ENCODE measurements at regions not wholly inside any gene's neighbourhood (a gene's known extent, or its start where the extent isn't known, plus 50 kb on each side); places are given as distances from the start of the nearest gene placed in this dataset.

- Histone ChIP-seq H3K4ac (replicated peaks; ENCODE audit: insufficient read length, low read depth, low read length) (no peak overlapping the region), H2BK5ac (ENCODE audit: low read depth, low read length) (no peak overlapping the region), H3K79me2 (ENCODE audit: control insufficient read depth in 1 of 2, insufficient read depth in 2 of 2, low read length in 2 of 2) (no peaks in the 10 kb centered on the region), H3K27me3 (replicated peaks in 1 of 4; ENCODE audit: control insufficient read depth in 3 of 4, extremely low read depth in 1 of 4, insufficient read depth in 3 of 4, low read length in 3 of 4) (no peaks in the 10 kb centered on the region), H3K9me3 (ENCODE audit: insufficient read depth in 2 of 2, low read depth in 1 of 2, low read length in 1 of 2) (no peaks in the 10 kb centered on the region), H3K79me1 (ENCODE audit: low read depth, low read length) (no peaks in the 10 kb centered on the region), H3K14ac (ENCODE audit: insufficient read length) (no peak overlapping the region), H3K4me1 (replicated peaks in 1 of 4; ENCODE audit: control insufficient read depth in 3 of 4, insufficient read depth in 4 of 4, low read length in 3 of 4) (no peaks in the 10 kb centered on the region), H2AFZ (ENCODE audit: low read length) (no peak overlapping the region), H3K36me3 (ENCODE audit: control insufficient read depth in 2 of 4, insufficient read depth in 4 of 4, low read length in 3 of 4) (no peaks in the 10 kb centered on the region), H3K23ac (ENCODE audit: insufficient read length) (no peak overlapping the region), H2BK15ac (ENCODE audit: low read length) (no peak overlapping the region), H2BK20ac (ENCODE audit: low read length) (no peak overlapping the region), H4K5ac (ENCODE audit: insufficient read length, low read depth, low read length) (no peak overlapping the region), H3K9ac (replicated peaks in 1 of 4; ENCODE audit: extremely low read depth in 1 of 4, low read depth in 3 of 4, low read length in 3 of 4) (no peak overlapping the region), H3K56ac (replicated peaks; ENCODE audit: insufficient read length, low read depth, low read length) (no peak overlapping the region), H3K4me2 (ENCODE audit: insufficient read depth in 1 of 2, low read depth in 2 of 2, low read length in 2 of 2) (no peak overlapping the region), H4K20me1 (replicated peaks in 1 of 2; ENCODE audit: control insufficient read depth in 1 of 2, insufficient read depth in 2 of 2, low read length in 2 of 2) (no peaks in the 10 kb centered on the region), H3K23me2 (ENCODE audit: low read depth, low read length) (no peaks in the 10 kb centered on the region), H3K27ac (ENCODE audit: low read depth, low read length) (no peak overlapping the region), H2BK12ac (ENCODE audit: low read depth, low read length) (no peak overlapping the region), H2AK5ac (ENCODE audit: low read depth, low read length) (no peak overlapping the region), H2BK120ac (replicated peaks; ENCODE audit: low read depth, low read length) (no peak overlapping the region), H4K91ac (replicated peaks; ENCODE audit: insufficient read length, low read length) (no peak overlapping the region), H4K8ac (ENCODE audit: extremely low read depth, insufficient read depth, low read length) (no peak overlapping the region), H3K4me3 (ENCODE audit: extremely low read depth in 1 of 4, insufficient read depth in 2 of 4, low read depth in 3 of 4, low read length in 4 of 4) (no peak overlapping the region), H3K18ac (ENCODE audit: extremely low read depth, low read length) (no peak overlapping the region)
- ChIA-PET CTCF (ENCODE audit: partially characterized antibody) (no interaction called here), POLR2A (ENCODE audit: partially characterized antibody) (no interaction called here)
- no peak for FAIRE-seq
- no peak for DNase-seq (ENCODE audit: low read depth in 1 of 2, low spot score in 2 of 2)
- TF ChIP-seq MAFK (IDR thresholded peaks at IDR 0.05; ENCODE audit: low read depth, low read length), result no peak
- TF ChIP-seq E2F6 (IDR thresholded peaks at IDR 0.05), result no peak
- no peak for TF ChIP-seq NRF1 (IDR thresholded peaks at IDR 0.05; ENCODE audit: low read depth, low read length)
- TF ChIP-seq FOSL1 (IDR thresholded peaks at IDR 0.05; ENCODE audit: insufficient read depth, low read depth, low read length), result no peak
- no peak for TF ChIP-seq POU5F1 (IDR thresholded peaks at IDR 0.05; ENCODE audit: low read depth, low read length)
- TF ChIP-seq EZH2 (IDR thresholded peaks at IDR 0.05; ENCODE audit: low read depth, low read length, severe bottlenecking), result no peak
- TF ChIP-seq RAD21 (IDR thresholded peaks at IDR 0.05 in 1 of 2, conservative IDR thresholded peaks at IDR 0.05 in 1 of 2; ENCODE audit: low read depth in 2 of 2, low read length in 2 of 2), result no peak
- TF ChIP-seq USF2 (IDR thresholded peaks at IDR 0.05; ENCODE audit: low read length), result no peak
- no peak for TF ChIP-seq KDM4A (IDR thresholded peaks at IDR 0.05; ENCODE audit: low read depth, low read length, severe bottlenecking)
- TF ChIP-seq SP2 (IDR thresholded peaks at IDR 0.05; ENCODE audit: low read length), result no peak
- no peak for TF ChIP-seq ZNF274 (IDR thresholded peaks at IDR 0.05; ENCODE audit: borderline replicate concordance, extremely low read depth, low read length)
- TF ChIP-seq JUN (IDR thresholded peaks at IDR 0.05; ENCODE audit: low read depth, low read length), result no peak
Measured at GRCh38 chrY:16860676-16861075, 1019.3 kb downstream of the CDY2B start.
